ENCODE measurements at regions not wholly inside any gene's neighbourhood (a gene's known extent, or its start where the extent isn't known, plus 50 kb on each side); places are given as distances from the start of the nearest gene placed in this dataset.

GRCh38 chr11:50246699-50247098 is 214.0 kb downstream of the OR4C45 start:
- Mint-ChIP-seq H3K4me3 (no peak overlapping the region), H3K9me3 (peaks cover 4% of the 10 kb centered on the region), H3K27ac (no peak overlapping the region), H3K27me3 (no peaks in the 10 kb centered on the region), H3K4me1 (no peaks in the 10 kb centered on the region), H3K36me3 (ENCODE audit: low read depth) (no peaks in the 10 kb centered on the region)
- intact Hi-C loops (cut with micrococcal nuclease): no loop called here
- no peak for ATAC-seq (ENCODE audit: low read depth)
- no peak for TF ChIP-seq CTCF (IDR thresholded peaks at IDR 0.05)
- POLR2A ChIA-PET: no interaction called here
- CTCF ChIA-PET: no interaction called here
- no peak for DNase-seq

GRCh38 chr11:50247309-50247874 is 214.7 kb downstream of the OR4C45 start:
- ATAC-seq (ENCODE audit: low read depth) (no peak), DNase-seq (no peak)
- Mint-ChIP-seq H3K9me3 (peaks cover 4% of the 10 kb centered on the region), H3K27ac (no peak overlapping the region), H3K4me1 (no peaks in the 10 kb centered on the region), H3K4me3 (no peak overlapping the region), H3K36me3 (ENCODE audit: low read depth) (no peaks in the 10 kb centered on the region), H3K27me3 (no peaks in the 10 kb centered on the region)
- intact Hi-C loops (cut with micrococcal nuclease): no loop called here
- POLR2A ChIA-PET: no interaction called here
- CTCF ChIA-PET: no interaction called here
- no peak for TF ChIP-seq CTCF (IDR thresholded peaks at IDR 0.05)

GRCh38 chr11:50267851-50268250 is 235.2 kb downstream of the OR4C45 start:
- ChIA-PET POLR2A (no interaction called here), CTCF (no interaction called here)
- no peak overlapping the region for H3K27ac Mint-ChIP-seq
- ATAC-seq (ENCODE audit: low read depth): no peak
- intact Hi-C loops (cut with micrococcal nuclease): no loop called here
- no peak for TF ChIP-seq CTCF (IDR thresholded peaks at IDR 0.05)
- H3K4me1 Mint-ChIP-seq: no peaks in the 10 kb centered on the region
- peaks cover 16% of the 10 kb centered on the region for H3K9me3 Mint-ChIP-seq
- H3K4me3 Mint-ChIP-seq: no peak overlapping the region
- H3K27me3 Mint-ChIP-seq: no peaks in the 10 kb centered on the region
- no peak for DNase-seq
- H3K36me3 Mint-ChIP-seq (ENCODE audit: low read depth): no peaks in the 10 kb centered on the region

GRCh38 chr11:50275133-50275532 is 242.5 kb downstream of the OR4C45 start:
- H3K27me3 Mint-ChIP-seq: no peaks in the 10 kb centered on the region
- ATAC-seq (ENCODE audit: low read depth): no peak
- peaks cover 22% of the 10 kb centered on the region for H3K9me3 Mint-ChIP-seq
- TF ChIP-seq CTCF (IDR thresholded peaks at IDR 0.05): no peak
- no peaks in the 10 kb centered on the region for H3K4me1 Mint-ChIP-seq
- H3K36me3 Mint-ChIP-seq (ENCODE audit: low read depth): no peaks in the 10 kb centered on the region
- H3K27ac Mint-ChIP-seq: no peak overlapping the region
- ChIA-PET POLR2A (no interaction called here), CTCF (no interaction called here)
- DNase-seq: no peak
- intact Hi-C loops (cut with micrococcal nuclease): no loop called here
- H3K4me3 Mint-ChIP-seq: no peak overlapping the region

GRCh38 chr11:50278756-50279155 is 246.1 kb downstream of the OR4C45 start:
- ChIA-PET CTCF (no interaction called here), POLR2A (no interaction called here)
- intact Hi-C loops (cut with micrococcal nuclease): no loop called here
- ATAC-seq (ENCODE audit: low read depth) (no peak), DNase-seq (no peak)
- no peak overlapping the region for H3K4me3 Mint-ChIP-seq
- H3K9me3 Mint-ChIP-seq: peaks cover 19% of the 10 kb centered on the region
- TF ChIP-seq CTCF (IDR thresholded peaks at IDR 0.05): no peak
- no peaks in the 10 kb centered on the region for H3K36me3 Mint-ChIP-seq (ENCODE audit: low read depth)
- H3K4me1 Mint-ChIP-seq: no peaks in the 10 kb centered on the region
- H3K27me3 Mint-ChIP-seq: no peaks in the 10 kb centered on the region
- H3K27ac Mint-ChIP-seq: no peak overlapping the region
